ENCODE measurements at regions not wholly inside any gene's neighbourhood (a gene's known extent, or its start where the extent isn't known, plus 50 kb on each side); places are given as distances from the start of the nearest gene placed in this dataset.

DNA sequence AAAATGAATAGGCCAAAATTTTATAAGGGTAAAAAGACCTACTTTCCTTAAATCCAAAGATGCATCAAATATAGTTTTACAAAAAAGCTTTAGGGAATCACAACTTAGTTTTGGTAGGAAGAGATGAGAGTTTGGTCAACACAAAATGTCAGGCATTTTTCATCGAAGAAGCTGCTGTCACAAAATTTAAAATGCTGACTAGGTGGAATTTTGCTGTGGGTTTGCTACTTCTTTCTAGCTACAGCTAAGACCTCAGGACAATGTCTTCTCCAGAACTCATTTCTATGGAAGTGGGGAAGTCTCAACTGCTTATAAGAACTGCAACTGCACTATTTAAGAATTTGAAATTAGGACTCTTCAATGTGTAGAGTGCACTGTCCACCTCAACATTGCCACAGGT is 351.1 kb downstream of the HAO1 start:
- TF ChIP-seq POLR2A (IDR thresholded peaks at IDR 0.05): no peak
- TF ChIP-seq CTCF (IDR thresholded peaks at IDR 0.05): no peak

Measured in transverse colon (tissue), 3 donors.